Osteoblast (primary cell): ENCODE measurements at regions not wholly inside any gene's neighbourhood (a gene's known extent, or its start where the extent isn't known, plus 50 kb on each side); places are given as distances from the start of the nearest gene placed in this dataset.
A peak's percentile ranks its signal among the peaks of the same experiment; 100 is the strongest.

Source experiments
- DNase-seq: peaks from one replicate; pipeline ENCODE4 v3.0.0; 2011; ENCODE audit warnings: low spot score, mixed read lengths; ENCODE audit not compliant: insufficient read length; ENCODE audit errors: missing footprints
- H2AFZ ChIP-seq: 2 replicates; pipeline ENCODE4 v1.6.0; 2011; ENCODE audit warnings: mild to moderate bottlenecking, low read length
- H3K27ac ChIP-seq: 2 replicates; pipeline ENCODE4 v1.5.1; 2011; ENCODE audit warnings: mild to moderate bottlenecking, low read depth, low read length, moderate library complexity
- H3K27me3 ChIP-seq: 2 replicates; pipeline ENCODE4 v1.6.0; 2012; ENCODE audit warnings: mild to moderate bottlenecking, control low read depth, inconsistent platforms, low read length, moderate library complexity; ENCODE audit not compliant: insufficient read depth
- H3K36me3 ChIP-seq: 2 replicates; pipeline ENCODE4 v1.5.1; 2011; ENCODE audit warnings: mild to moderate bottlenecking, low read length, control low read depth, moderate library complexity; ENCODE audit not compliant: insufficient read depth
- H3K4me1 ChIP-seq: 2 replicates; pipeline ENCODE4 v1.5.1; 2011; ENCODE audit warnings: mild to moderate bottlenecking, low read length, control low read depth, moderate library complexity; ENCODE audit not compliant: insufficient read depth
- H3K4me2 ChIP-seq: 2 replicates; pipeline ENCODE4 v1.6.0; 2011; ENCODE audit warnings: mild to moderate bottlenecking, low read length; ENCODE audit not compliant: insufficient read depth
- H3K4me3 ChIP-seq: fragments of 200-600 bp; sonication (generic); 3 replicates; pipeline ENCODE4 v1.5.1; 2012; ENCODE audit warnings: mild to moderate bottlenecking, low read length, inconsistent platforms; ENCODE audit not compliant: insufficient read depth
- H3K79me2 ChIP-seq: 2 replicates; pipeline ENCODE4 v1.6.0; 2012; ENCODE audit warnings: mild to moderate bottlenecking, low read length, control low read depth, inconsistent platforms; ENCODE audit not compliant: insufficient read depth
- H3K9me3 ChIP-seq: 2 replicates; pipeline ENCODE4 v1.5.1; 2011; ENCODE audit warnings: low read depth, low read length, control low read depth
- H4K20me1 ChIP-seq: 2 replicates; pipeline ENCODE4 v1.6.0; 2012; ENCODE audit warnings: mild to moderate bottlenecking, low read length, control low read depth; ENCODE audit not compliant: insufficient read depth
- CTCF ChIP-seq: IDR thresholded peaks from 2 replicates; pipeline ENCODE4 v1.5.1; 2011; ENCODE audit warnings: mild to moderate bottlenecking, low read depth, low read length, moderate library complexity; ENCODE audit errors: extremely low read depth

GRCh38 chr2:7325186-7325585 is 408.0 kb downstream of the RNF144A start:
- no peak overlapping the region for H3K4me2 ChIP-seq
- no peaks in the 10 kb centered on the region for H4K20me1 ChIP-seq
- no peak for DNase-seq
- H3K4me3 ChIP-seq = no peak overlapping the region
- TF ChIP-seq CTCF = no peak
- no peaks in the 10 kb centered on the region for H3K4me1 ChIP-seq
- no peak overlapping the region for H3K27ac ChIP-seq
- no peaks in the 10 kb centered on the region for H3K27me3 ChIP-seq
- H3K36me3 ChIP-seq = no peaks in the 10 kb centered on the region
- H3K79me2 ChIP-seq = no peaks in the 10 kb centered on the region
- H2AFZ ChIP-seq = no peak overlapping the region
- H3K9me3 ChIP-seq = no peaks in the 10 kb centered on the region

- no peaks in the 10 kb centered on the region for H3K36me3 ChIP-seq
- H3K4me3 ChIP-seq = no peak overlapping the region
- H3K27ac ChIP-seq = no peak overlapping the region
- no peaks in the 10 kb centered on the region for H3K27me3 ChIP-seq
- no peak overlapping the region for H2AFZ ChIP-seq
- no peak overlapping the region for H3K4me2 ChIP-seq
- H3K9me3 ChIP-seq = no peaks in the 10 kb centered on the region
- no peaks in the 10 kb centered on the region for H3K79me2 ChIP-seq
- peak; percentile 51 for DNase-seq
- no peak for TF ChIP-seq CTCF
- H3K4me1 ChIP-seq = no peaks in the 10 kb centered on the region
- no peaks in the 10 kb centered on the region for H4K20me1 ChIP-seq
Measured at GRCh38 chr2:7329465-7329864, 412.3 kb downstream of the RNF144A start.

GRCh38 chr2:7333189-7333765 is 416.1 kb downstream of the RNF144A start:
- Histone ChIP-seq H2AFZ (no peak overlapping the region), H3K27ac (no peak overlapping the region), H3K27me3 (no peaks in the 10 kb centered on the region), H3K4me2 (no peak overlapping the region), H3K4me1 (no peaks in the 10 kb centered on the region), H3K4me3 (no peak overlapping the region), H3K79me2 (no peaks in the 10 kb centered on the region), H4K20me1 (no peaks in the 10 kb centered on the region), H3K36me3 (no peaks in the 10 kb centered on the region), H3K9me3 (no peaks in the 10 kb centered on the region)
- TF ChIP-seq CTCF = no peak
- no peak for DNase-seq

- no peaks in the 10 kb centered on the region for H4K20me1 ChIP-seq
- no peaks in the 10 kb centered on the region for H3K9me3 ChIP-seq
- H3K36me3 ChIP-seq = no peaks in the 10 kb centered on the region
- no peak overlapping the region for H2AFZ ChIP-seq
- DNase-seq = no peak
- no peak overlapping the region for H3K4me2 ChIP-seq
- H3K4me1 ChIP-seq = no peaks in the 10 kb centered on the region
- TF ChIP-seq CTCF = no peak
- no peaks in the 10 kb centered on the region for H3K27me3 ChIP-seq
- no peak overlapping the region for H3K27ac ChIP-seq
- no peaks in the 10 kb centered on the region for H3K79me2 ChIP-seq
- no peak overlapping the region for H3K4me3 ChIP-seq
Measured at GRCh38 chr2:7333960-7334493, 416.8 kb downstream of the RNF144A start.
